ENCODE measurements at regions not wholly inside any gene's neighbourhood (a gene's known extent, or its start where the extent isn't known, plus 50 kb on each side); places are given as distances from the start of the nearest gene placed in this dataset.

- 60 to 63% methylated on average over 3 to 4 of the region's 4 CpGs for WGBS, 2 donors
- intact Hi-C loops (cut with DNase I): no loop called here
- Histone ChIP-seq H3K36me3 (replicated peaks in 1 of 2; ENCODE audit: insufficient read depth in 1 of 2, low read depth in 2 of 2) (no peaks in the 10 kb centered on the region), H3K4me3 (no peak overlapping the region), H3K4me1 (no peaks in the 10 kb centered on the region), H3K27me3 (no peaks in the 10 kb centered on the region), H3K9me3 (no peaks in the 10 kb centered on the region), H3K27ac (no peak overlapping the region)
- no peak for ATAC-seq
- DNase-seq: peak in 2 of 4 donors; percentile 6 to 12
- TF ChIP-seq POLR2A (IDR thresholded peaks at IDR 0.05) (no peak), CTCF (IDR thresholded peaks at IDR 0.05) (no peak)
These were observed 172.8 kb downstream of the TINAG start for GRCh38 chr6:54481091-54481490.

GRCh38 chr6:54491431-54491830, 183.2 kb downstream of the TINAG start:
- intact Hi-C loops (cut with DNase I): no loop called here
- 59 to 72% methylated on average over 3 of the region's 3 CpGs for WGBS, 2 donors

GRCh38 chr6:54493138-54493537, 184.9 kb downstream of the TINAG start:
- intact Hi-C loops (cut with DNase I): no loop called here
- ATAC-seq (no peak), DNase-seq (no peak)
- Histone ChIP-seq H3K27me3 (no peaks in the 10 kb centered on the region), H3K27ac (no peak overlapping the region), H3K9me3 (no peaks in the 10 kb centered on the region), H3K4me3 (no peak overlapping the region), H3K36me3 (replicated peaks in 1 of 2; ENCODE audit: insufficient read depth in 1 of 2, low read depth in 2 of 2) (no peaks in the 10 kb centered on the region), H3K4me1 (no peaks in the 10 kb centered on the region)
- TF ChIP-seq CTCF (IDR thresholded peaks at IDR 0.05) (no peak), POLR2A (IDR thresholded peaks at IDR 0.05) (no peak)

More at GRCh38 chr6:54491431-54491830, 183.2 kb downstream of the TINAG start:
- Histone ChIP-seq H3K9me3 (no peaks in the 10 kb centered on the region), H3K27ac (no peak overlapping the region), H3K27me3 (no peaks in the 10 kb centered on the region), H3K36me3 (replicated peaks in 1 of 2; ENCODE audit: insufficient read depth in 1 of 2, low read depth in 2 of 2) (no peaks in the 10 kb centered on the region), H3K4me1 (no peaks in the 10 kb centered on the region), H3K4me3 (no peak overlapping the region)
- ATAC-seq (no peak), DNase-seq (no peak)
- no peak for TF ChIP-seq POLR2A (IDR thresholded peaks at IDR 0.05)
- TF ChIP-seq CTCF (IDR thresholded peaks at IDR 0.05): no peak

GRCh38 chr6:54503144-54503543, 194.9 kb downstream of the TINAG start:
- WGBS, 2 donors: 33% methylated on average over 1 of the region's 1 CpG
- H3K4me3 ChIP-seq: no peak overlapping the region
- no peaks in the 10 kb centered on the region for H3K36me3 ChIP-seq (replicated peaks in 1 of 2; ENCODE audit: insufficient read depth in 1 of 2, low read depth in 2 of 2)
- DNase-seq (no peak), ATAC-seq (no peak)
- TF ChIP-seq POLR2A (IDR thresholded peaks at IDR 0.05) (no peak), CTCF (IDR thresholded peaks at IDR 0.05) (no peak)
- H3K27ac ChIP-seq: no peak overlapping the region
- no peaks in the 10 kb centered on the region for H3K4me1 ChIP-seq
- H3K27me3 ChIP-seq: no peaks in the 10 kb centered on the region
- no peaks in the 10 kb centered on the region for H3K9me3 ChIP-seq
- intact Hi-C loops (cut with DNase I): no loop called here

- 25 to 26% methylated on average over 2 of the region's 2 CpGs for WGBS, 2 donors
- ATAC-seq (no peak), DNase-seq (no peak)
- no peak for TF ChIP-seq POLR2A (IDR thresholded peaks at IDR 0.05)
- TF ChIP-seq CTCF (IDR thresholded peaks at IDR 0.05): peak in 2 of 7 experiments; percentile 5 to 9
- H3K4me1 ChIP-seq: no peaks in the 10 kb centered on the region
- no peak overlapping the region for H3K27ac ChIP-seq
- no peaks in the 10 kb centered on the region for H3K27me3 ChIP-seq
- no peak overlapping the region for H3K4me3 ChIP-seq
- intact Hi-C loops (cut with DNase I): no loop called here
- H3K36me3 ChIP-seq (replicated peaks in 1 of 2; ENCODE audit: insufficient read depth in 1 of 2, low read depth in 2 of 2): no peaks in the 10 kb centered on the region
- H3K9me3 ChIP-seq: no peaks in the 10 kb centered on the region
These were observed 206.8 kb downstream of the TINAG start for GRCh38 chr6:54515013-54515412.

Data from body of pancreas (tissue), 4 donors.